ENCODE measurements at regions not wholly inside any gene's neighbourhood (a gene's known extent, or its start where the extent isn't known, plus 50 kb on each side); places are given as distances from the start of the nearest gene placed in this dataset.
"Not testable (repeated sequence)": the region's sequence is repeated elsewhere in the genome, so short reads cannot be mapped to it uniquely, and the experiment has no call there.

GRCh38 chr10:90079819-90080218 is 378.4 kb downstream of the KIF20B start:
- Histone ChIP-seq H3K4me1 (no peaks in the 10 kb centered on the region), H3K9me3 (no peaks in the 10 kb centered on the region), H3K27me3 (peaks cover 0 to 5% (median 0%) of the 10 kb centered on the region in 9 donors), H3K4me3 (no peak overlapping the region), H3K27ac (no peak overlapping the region), H3K36me3 (no peaks in the 10 kb centered on the region)
- ATAC-seq (no peak), DNase-seq (no peak)
- TF ChIP-seq POLR2A (IDR thresholded peaks at IDR 0.05) = no peak
- 71 to 81% (median 75%) methylated on average over 2 of the region's 2 CpGs for WGBS, 4 donors
- intact Hi-C loops (cut with DNase I) = no loop called here

- H3K4me1 ChIP-seq; H3K9me3 ChIP-seq; H3K36me3 ChIP-seq; H3K4me3 ChIP-seq; H3K27me3 ChIP-seq; intact Hi-C loops (cut with DNase I); H3K27ac ChIP-seq; DNase-seq; ATAC-seq: not testable (repeated sequence)
- WGBS, 4 donors = 88 to 98% (median 97%) methylated on average over 1 to 2 of the region's 2 CpGs
Measured at GRCh38 chr10:90086606-90087190, 385.3 kb downstream of the KIF20B start.

GRCh38 chr10:90087197-90088023 is 386.0 kb downstream of the KIF20B start:
- no peak for ATAC-seq
- Histone ChIP-seq H3K4me1 (no peaks in the 10 kb centered on the region), H3K27ac (no peak overlapping the region), H3K9me3 (no peaks in the 10 kb centered on the region), H3K27me3 (no peaks in the 10 kb centered on the region), H3K36me3 (no peaks in the 10 kb centered on the region), H3K4me3 (no peak overlapping the region)
- 67 to 81% (median 70%) methylated on average over 2 of the region's 2 CpGs for WGBS, 4 donors
- intact Hi-C loops (cut with DNase I) = no loop called here
- TF ChIP-seq CTCF (IDR thresholded peaks at IDR 0.05) (no peak), POLR2A (IDR thresholded peaks at IDR 0.05) (no peak)
- no peak for DNase-seq

- intact Hi-C loops (cut with DNase I) = no loop called here
- Histone ChIP-seq H3K27me3 (no peaks in the 10 kb centered on the region), H3K4me3 (no peak overlapping the region), H3K27ac (no peak overlapping the region), H3K36me3 (no peaks in the 10 kb centered on the region), H3K4me1 (no peaks in the 10 kb centered on the region), H3K9me3 (no peaks in the 10 kb centered on the region)
- DNase-seq = no peak
- no peak for ATAC-seq
- 86 to 92% (median 89%) methylated on average over 4 of the region's 4 CpGs for WGBS, 4 donors
- TF ChIP-seq POLR2A (IDR thresholded peaks at IDR 0.05) (no peak), CTCF (IDR thresholded peaks at IDR 0.05) (no peak)
Measured at GRCh38 chr10:90088024-90088317, 386.6 kb downstream of the KIF20B start.

- 36 to 45% (median 39%) methylated on average over 2 of the region's 2 CpGs for WGBS, 4 donors
- Histone ChIP-seq H3K4me3 (no peak overlapping the region), H3K36me3 (no peaks in the 10 kb centered on the region), H3K4me1 (no peaks in the 10 kb centered on the region), H3K27me3 (no peaks in the 10 kb centered on the region), H3K9me3 (no peaks in the 10 kb centered on the region), H3K27ac (no peak overlapping the region)
- no peak for ATAC-seq
- DNase-seq = no peak
- TF ChIP-seq POLR2A (IDR thresholded peaks at IDR 0.05) = no peak
- no peak for TF ChIP-seq CTCF (IDR thresholded peaks at IDR 0.05)
- intact Hi-C loops (cut with DNase I) = no loop called here
Measured at GRCh38 chr10:90089719-90090118, 388.3 kb downstream of the KIF20B start.

Measured in heart left ventricle (tissue), 16 donors.